HepG2 (cell line): ENCODE measurements at regions not wholly inside any gene's neighbourhood (a gene's known extent, or its start where the extent isn't known, plus 50 kb on each side); places are given as distances from the start of the nearest gene placed in this dataset.

Experiments
- GLI4 ChIP-seq: sonication (generic); formaldehyde crosslinking; IDR thresholded peaks from 2 replicates; pipeline ENCODE4 v1.5.1; 2020; ENCODE audit warnings: missing genetic modification reagents, mild to moderate bottlenecking, moderate library complexity, borderline replicate concordance
- NAIF1 ChIP-seq: sonication (generic); formaldehyde crosslinking; IDR thresholded peaks from 2 replicates; pipeline ENCODE4 v1.5.0; 2020; ENCODE audit warnings: mild to moderate bottlenecking, missing genetic modification reagents, borderline replicate concordance
- ONECUT2 ChIP-seq: sonication (generic); formaldehyde crosslinking; IDR thresholded peaks from 2 replicates; pipeline ENCODE4 v1.4.0; 2020; ENCODE audit warnings: missing genetic modification reagents
- SOX6 ChIP-seq, 2 experiments: fragments of 450-650 bp in 1 of 2; sonication (generic) in 1 of 2; formaldehyde crosslinking in 1 of 2; IDR thresholded peaks; 2 replicates each; pipeline versions ENCODE4 v1.4.0 to v1.6.1; 2017 to 2020; ENCODE audit warnings: antibody characterized with exemption in 1 of 2, mild to moderate bottlenecking in 1 of 2, missing genetic modification reagents in 1 of 2
- TBL1XR1 ChIP-seq: fragments of 150-350 bp; IDR thresholded peaks from 2 replicates; pipeline ENCODE4 v1.6.1; 2014; ENCODE audit warnings: borderline replicate concordance, low read length; ENCODE audit not compliant: partially characterized antibody
- ZNF564 ChIP-seq: sonication (generic); formaldehyde crosslinking; IDR thresholded peaks from 2 replicates; pipeline ENCODE4 v1.8.1; 2023; ENCODE audit warnings: mild to moderate bottlenecking, missing genetic modification reagents
- ZNF570 ChIP-seq: sonication (generic); formaldehyde crosslinking; IDR thresholded peaks from 2 replicates; pipeline ENCODE4 v1.4.0; 2020; ENCODE audit warnings: mild to moderate bottlenecking, missing genetic modification reagents, borderline replicate concordance
- ZNF629 ChIP-seq: sonication (generic); formaldehyde crosslinking; conservative IDR thresholded peaks from 2 replicates; pipeline ENCODE4 v1.5.0; 2020; ENCODE audit warnings: missing genetic modification reagents
- TF ChIP-seq, protein P1 (sequence below): sonication (generic); formaldehyde crosslinking; IDR thresholded peaks from 2 replicates; pipeline ENCODE4 v1.4.0; 2020; ENCODE audit warnings: missing genetic modification reagents, borderline replicate concordance
- TF ChIP-seq, protein P2 (sequence below): IDR thresholded peaks from 2 replicates; pipeline ENCODE4 v1.6.1; 2016; ENCODE audit warnings: mild to moderate bottlenecking, missing biosample characterization, missing genetic modification reagents
- TF ChIP-seq, protein P3 (sequence below): IDR thresholded peaks from 2 replicates; pipeline ENCODE4 v1.6.1; 2018; ENCODE audit warnings: missing genetic modification reagents, mild to moderate bottlenecking, missing compliant biosample characterization
- TF ChIP-seq, protein P4 (sequence below): sonication (generic); formaldehyde crosslinking; IDR thresholded peaks from 2 replicates; pipeline ENCODE4 v1.9.0; 2022; ENCODE audit warnings: missing genetic modification reagents, mild to moderate bottlenecking, borderline replicate concordance
- TF ChIP-seq, protein P5 (sequence below), 2 experiments: sonication (generic) in 1 of 2; formaldehyde crosslinking in 1 of 2; IDR thresholded peaks; 2 replicates each; pipeline versions ENCODE4 v1.4.0 to v1.6.1; 2018 to 2020; ENCODE audit warnings: missing genetic modification reagents in 2 of 2, borderline replicate concordance in 1 of 2, low read depth in 1 of 2, mild to moderate bottlenecking in 1 of 2, missing biosample characterization in 1 of 2
- TF ChIP-seq, protein P6 (sequence below): sonication (generic); formaldehyde crosslinking; IDR thresholded peaks from 2 replicates; pipeline ENCODE4 v1.5.0; 2020; ENCODE audit warnings: mild to moderate bottlenecking, missing genetic modification reagents

DNA sequence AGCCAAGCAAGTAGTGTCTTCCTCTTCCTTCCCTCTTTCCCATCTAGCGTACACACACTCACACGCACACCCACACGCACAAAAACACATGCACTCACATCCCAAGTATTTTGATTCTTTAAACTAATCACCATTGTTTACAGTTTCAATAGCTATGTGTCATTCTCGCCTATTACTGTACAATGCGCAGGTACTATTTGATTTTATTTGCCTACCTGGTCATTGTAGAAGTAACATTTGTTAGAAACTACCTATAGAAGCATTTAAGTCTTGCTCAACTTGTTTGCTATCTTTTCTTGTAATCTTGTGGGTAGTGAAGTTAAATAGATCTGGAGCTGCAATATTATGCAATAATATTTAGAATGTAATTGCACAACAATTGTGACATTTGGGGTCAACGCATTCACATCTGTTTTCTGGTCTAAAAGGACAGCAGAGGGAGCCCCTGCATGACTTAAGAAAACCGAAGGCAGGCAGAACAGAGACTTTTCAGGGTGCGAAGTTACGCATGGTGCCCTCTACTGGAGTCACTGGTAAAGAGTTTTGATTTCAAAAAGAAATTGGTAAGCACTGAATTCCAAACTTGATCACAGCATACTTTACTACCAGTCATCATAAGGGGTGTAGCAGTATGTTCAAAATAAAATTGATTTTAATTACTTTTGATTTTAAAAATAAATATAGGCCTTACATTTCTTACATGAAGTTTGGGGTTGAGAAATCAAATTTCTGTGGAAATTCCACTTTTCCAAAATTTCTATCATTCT, 503.3 kb upstream of the FAM241A start (continued):
- TF ChIP-seq, protein P1, sequence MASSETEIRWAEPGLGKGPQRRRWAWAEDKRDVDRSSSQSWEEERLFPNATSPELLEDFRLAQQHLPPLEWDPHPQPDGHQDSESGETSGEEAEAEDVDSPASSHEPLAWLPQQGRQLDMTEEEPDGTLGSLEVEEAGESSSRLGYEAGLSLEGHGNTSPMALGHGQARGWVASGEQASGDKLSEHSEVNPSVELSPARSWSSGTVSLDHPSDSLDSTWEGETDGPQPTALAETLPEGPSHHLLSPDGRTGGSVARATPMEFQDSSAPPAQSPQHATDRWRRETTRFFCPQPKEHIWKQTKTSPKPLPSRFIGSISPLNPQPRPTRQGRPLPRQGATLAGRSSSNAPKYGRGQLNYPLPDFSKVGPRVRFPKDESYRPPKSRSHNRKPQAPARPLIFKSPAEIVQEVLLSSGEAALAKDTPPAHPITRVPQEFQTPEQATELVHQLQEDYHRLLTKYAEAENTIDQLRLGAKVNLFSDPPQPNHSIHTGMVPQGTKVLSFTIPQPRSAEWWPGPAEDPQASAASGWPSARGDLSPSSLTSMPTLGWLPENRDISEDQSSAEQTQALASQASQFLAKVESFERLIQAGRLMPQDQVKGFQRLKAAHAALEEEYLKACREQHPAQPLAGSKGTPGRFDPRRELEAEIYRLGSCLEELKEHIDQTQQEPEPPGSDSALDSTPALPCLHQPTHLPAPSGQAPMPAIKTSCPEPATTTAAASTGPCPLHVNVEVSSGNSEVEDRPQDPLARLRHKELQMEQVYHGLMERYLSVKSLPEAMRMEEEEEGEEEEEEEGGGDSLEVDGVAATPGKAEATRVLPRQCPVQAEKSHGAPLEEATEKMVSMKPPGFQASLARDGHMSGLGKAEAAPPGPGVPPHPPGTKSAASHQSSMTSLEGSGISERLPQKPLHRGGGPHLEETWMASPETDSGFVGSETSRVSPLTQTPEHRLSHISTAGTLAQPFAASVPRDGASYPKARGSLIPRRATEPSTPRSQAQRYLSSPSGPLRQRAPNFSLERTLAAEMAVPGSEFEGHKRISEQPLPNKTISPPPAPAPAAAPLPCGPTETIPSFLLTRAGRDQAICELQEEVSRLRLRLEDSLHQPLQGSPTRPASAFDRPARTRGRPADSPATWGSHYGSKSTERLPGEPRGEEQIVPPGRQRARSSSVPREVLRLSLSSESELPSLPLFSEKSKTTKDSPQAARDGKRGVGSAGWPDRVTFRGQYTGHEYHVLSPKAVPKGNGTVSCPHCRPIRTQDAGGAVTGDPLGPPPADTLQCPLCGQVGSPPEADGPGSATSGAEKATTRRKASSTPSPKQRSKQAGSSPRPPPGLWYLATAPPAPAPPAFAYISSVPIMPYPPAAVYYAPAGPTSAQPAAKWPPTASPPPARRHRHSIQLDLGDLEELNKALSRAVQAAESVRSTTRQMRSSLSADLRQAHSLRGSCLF, result no peak
- TF ChIP-seq, protein P2, sequence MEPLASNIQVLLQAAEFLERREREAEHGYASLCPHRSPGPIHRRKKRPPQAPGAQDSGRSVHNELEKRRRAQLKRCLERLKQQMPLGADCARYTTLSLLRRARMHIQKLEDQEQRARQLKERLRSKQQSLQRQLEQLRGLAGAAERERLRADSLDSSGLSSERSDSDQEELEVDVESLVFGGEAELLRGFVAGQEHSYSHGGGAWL (CRISPR knock-in tag), result no peak
- no peak for TF ChIP-seq NAIF1 (CRISPR knock-in tag)
- TF ChIP-seq, protein P3, sequence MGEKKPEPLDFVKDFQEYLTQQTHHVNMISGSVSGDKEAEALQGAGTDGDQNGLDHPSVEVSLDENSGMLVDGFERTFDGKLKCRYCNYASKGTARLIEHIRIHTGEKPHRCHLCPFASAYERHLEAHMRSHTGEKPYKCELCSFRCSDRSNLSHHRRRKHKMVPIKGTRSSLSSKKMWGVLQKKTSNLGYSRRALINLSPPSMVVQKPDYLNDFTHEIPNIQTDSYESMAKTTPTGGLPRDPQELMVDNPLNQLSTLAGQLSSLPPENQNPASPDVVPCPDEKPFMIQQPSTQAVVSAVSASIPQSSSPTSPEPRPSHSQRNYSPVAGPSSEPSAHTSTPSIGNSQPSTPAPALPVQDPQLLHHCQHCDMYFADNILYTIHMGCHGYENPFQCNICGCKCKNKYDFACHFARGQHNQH (CRISPR knock-in tag), result no peak
- TF ChIP-seq, protein P4, sequence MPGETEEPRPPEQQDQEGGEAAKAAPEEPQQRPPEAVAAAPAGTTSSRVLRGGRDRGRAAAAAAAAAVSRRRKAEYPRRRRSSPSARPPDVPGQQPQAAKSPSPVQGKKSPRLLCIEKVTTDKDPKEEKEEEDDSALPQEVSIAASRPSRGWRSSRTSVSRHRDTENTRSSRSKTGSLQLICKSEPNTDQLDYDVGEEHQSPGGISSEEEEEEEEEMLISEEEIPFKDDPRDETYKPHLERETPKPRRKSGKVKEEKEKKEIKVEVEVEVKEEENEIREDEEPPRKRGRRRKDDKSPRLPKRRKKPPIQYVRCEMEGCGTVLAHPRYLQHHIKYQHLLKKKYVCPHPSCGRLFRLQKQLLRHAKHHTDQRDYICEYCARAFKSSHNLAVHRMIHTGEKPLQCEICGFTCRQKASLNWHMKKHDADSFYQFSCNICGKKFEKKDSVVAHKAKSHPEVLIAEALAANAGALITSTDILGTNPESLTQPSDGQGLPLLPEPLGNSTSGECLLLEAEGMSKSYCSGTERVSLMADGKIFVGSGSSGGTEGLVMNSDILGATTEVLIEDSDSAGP, result no peak
- TF ChIP-seq ONECUT2 (CRISPR knock-in tag), result no peak
- no peak for TF ChIP-seq SOX6 (IDR thresholded peaks at IDR 0.05)
- peak; percentile 22; the same call in 1 of the 2 replicates for TF ChIP-seq SOX6 (CRISPR knock-in tag; IDR thresholded peaks at IDR 0.05)
- TF ChIP-seq ZNF629 (CRISPR knock-in tag), result no peak
- no peak for TF ChIP-seq TBL1XR1
- TF ChIP-seq ZNF564, result no peak
- TF ChIP-seq, protein P5, sequence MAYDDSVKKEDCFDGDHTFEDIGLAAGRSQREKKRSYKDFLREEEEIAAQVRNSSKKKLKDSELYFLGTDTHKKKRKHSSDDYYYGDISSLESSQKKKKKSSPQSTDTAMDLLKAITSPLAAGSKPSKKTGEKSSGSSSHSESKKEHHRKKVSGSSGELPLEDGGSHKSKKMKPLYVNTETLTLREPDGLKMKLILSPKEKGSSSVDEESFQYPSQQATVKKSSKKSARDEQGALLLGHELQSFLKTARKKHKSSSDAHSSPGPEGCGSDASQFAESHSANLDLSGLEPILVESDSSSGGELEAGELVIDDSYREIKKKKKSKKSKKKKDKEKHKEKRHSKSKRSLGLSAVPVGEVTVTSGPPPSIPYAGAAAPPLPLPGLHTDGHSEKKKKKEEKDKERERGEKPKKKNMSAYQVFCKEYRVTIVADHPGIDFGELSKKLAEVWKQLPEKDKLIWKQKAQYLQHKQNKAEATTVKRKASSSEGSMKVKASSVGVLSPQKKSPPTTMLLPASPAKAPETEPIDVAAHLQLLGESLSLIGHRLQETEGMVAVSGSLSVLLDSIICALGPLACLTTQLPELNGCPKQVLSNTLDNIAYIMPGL (CRISPR knock-in tag; IDR thresholded peaks at IDR 0.05; ENCODE audit: borderline replicate concordance in 1 of 2, low read depth in 1 of 2), result peak; percentile 27 to 36; a peak in 2 of 4 replicates
- TF ChIP-seq GLI4 (CRISPR knock-in tag), result no peak
- no peak for TF ChIP-seq ZNF570
- TF ChIP-seq, protein P6, sequence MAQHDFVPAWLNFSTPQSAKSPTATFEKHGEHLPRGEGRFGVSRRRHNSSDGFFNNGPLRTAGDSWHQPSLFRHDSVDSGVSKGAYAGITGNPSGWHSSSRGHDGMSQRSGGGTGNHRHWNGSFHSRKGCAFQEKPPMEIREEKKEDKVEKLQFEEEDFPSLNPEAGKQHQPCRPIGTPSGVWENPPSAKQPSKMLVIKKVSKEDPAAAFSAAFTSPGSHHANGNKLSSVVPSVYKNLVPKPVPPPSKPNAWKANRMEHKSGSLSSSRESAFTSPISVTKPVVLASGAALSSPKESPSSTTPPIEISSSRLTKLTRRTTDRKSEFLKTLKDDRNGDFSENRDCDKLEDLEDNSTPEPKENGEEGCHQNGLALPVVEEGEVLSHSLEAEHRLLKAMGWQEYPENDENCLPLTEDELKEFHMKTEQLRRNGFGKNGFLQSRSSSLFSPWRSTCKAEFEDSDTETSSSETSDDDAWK, result no peak
